ENCODE measurements at regions not wholly inside any gene's neighbourhood (a gene's known extent, or its start where the extent isn't known, plus 50 kb on each side); places are given as distances from the start of the nearest gene placed in this dataset.
A peak's percentile ranks its signal among the peaks of the same experiment; 100 is the strongest.
"Not testable (repeated sequence)": the region's sequence is repeated elsewhere in the genome, so short reads cannot be mapped to it uniquely, and the experiment has no call there.

DNA sequence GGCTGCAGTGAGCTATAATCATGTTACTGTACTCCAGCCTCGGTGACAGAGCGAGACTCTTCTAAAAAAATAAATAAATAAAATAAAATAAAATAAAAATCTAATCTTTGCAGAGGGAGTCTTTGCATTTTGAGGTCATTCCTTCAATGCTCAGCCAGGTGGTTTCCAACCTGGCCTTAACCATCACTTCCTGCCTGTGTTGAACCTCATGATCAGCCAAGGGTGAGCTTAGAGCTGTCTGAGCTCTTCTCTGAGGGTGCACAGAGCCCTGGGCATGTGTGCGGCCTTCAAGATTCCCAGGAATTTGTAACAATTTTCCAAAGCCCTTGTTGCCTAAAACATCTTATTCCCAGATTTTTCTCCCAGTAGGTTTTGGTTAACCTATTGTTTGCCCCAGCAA, 94.3 kb downstream of the KCNJ12 start:
- not testable (repeated sequence) for DNase-seq

DNA sequence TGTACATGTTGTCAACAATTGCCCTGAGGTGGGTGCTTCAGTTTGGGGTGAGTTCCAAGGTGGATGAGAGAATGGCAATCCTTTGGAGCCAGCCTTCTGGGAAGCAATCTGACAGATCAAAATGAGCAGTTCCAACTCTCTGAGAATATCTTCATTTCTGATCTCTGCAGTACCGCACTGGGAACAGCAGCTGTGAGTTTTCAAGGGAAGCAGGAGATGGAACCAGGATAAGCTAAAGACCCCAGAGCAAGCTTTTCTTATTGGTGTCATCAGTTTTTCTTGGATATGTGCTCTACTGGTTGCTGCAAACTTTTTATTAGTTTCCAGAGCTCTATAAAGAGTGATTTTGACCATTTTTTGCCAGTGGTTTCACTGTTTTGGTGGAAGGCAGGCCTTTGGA, 94.7 kb downstream of the KCNJ12 start:
- DNase-seq, result no peak

DNA sequence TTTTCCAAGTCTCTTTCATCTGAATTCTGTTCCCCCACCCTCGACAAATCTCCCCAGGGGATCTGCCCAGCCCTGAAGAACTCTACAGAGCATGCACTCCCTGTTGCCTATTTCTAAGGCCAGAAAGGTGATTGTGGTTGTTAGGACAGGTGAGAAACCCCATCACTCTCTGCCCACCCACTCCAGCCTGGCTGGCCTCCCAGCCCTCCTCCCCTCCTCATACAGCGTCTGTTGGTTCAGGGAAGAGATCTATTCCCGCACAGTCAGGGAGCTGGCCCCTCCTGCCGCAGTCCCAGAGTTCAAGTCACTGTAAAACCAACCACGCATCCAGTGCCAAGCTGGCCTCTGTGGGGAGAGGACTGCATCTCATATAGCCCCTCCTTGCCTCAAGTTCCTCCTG, 98.7 kb downstream of the KCNJ12 start:
- DNase-seq, result no peak

DNA sequence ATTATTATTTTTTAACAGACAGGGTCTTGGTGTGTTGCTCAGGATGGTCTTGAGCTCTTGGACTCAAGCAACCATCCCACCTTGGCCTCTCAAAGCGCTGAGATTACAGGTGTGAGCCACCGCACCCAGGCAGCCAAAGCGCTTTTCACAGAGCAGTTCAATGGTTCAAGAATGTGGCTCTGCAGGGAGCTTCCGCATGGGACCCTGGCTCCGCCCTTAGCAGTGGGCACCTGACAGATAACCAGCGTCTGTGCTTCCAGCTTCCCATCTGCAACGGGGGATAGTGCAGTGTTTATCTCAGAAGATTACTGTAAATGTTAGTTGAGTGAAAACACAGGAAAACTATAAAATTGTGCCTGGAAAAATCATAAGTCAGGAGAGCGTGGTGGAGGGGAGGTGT, 99.4 kb downstream of the KCNJ12 start:
- DNase-seq, result no peak

DNA sequence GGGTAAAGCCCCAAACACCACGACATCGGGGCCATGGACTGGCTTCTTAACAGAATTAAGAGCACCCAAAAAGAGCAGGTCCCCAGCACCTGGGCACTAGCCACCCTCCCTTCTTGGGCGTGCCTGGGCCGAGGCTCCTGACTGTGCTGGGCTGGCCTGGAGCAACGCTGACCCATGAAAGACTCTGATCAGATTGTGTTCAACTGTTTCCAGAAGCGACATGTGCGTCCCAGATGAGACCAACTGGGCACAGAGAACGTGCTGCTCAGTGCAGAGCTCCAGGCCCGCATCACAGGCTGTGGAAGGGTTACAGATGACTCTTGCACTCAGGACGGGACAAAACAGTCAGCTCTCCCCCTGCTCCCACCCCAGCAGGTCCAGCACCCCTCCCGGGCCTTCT, 100.7 kb downstream of the KCNJ12 start:
- no peak for DNase-seq

DNA sequence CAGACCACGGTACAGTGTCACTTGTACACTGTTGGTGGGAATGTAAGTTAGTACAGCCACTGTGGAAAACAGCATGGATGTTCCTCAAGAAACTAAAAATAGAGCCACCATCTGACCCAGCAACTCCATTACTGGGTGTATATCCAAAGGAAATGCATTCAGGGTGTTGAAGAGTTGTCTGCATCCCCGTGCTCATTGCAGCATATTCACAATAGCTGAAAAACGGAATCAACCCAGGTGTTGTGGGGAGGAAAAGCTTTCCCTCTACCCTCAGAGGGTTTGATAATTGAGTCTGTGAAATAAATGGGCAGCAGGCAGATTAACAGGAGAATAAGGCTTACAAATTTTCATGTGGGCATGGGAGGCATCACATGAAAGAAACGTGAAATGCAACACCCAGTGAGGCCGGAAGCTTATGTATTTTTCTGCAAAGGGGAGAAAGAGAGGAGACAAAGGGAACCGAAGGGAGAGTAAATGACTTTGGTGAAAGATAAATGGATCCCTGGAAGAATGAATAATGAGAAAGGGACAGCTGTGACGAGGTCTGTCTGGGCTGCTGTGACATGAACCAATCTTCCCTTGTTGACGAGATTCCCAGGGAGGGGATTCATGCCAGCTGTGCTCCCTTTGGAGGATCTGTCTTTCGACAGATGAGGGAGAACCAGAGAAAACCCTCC, 106.2 kb downstream of the KCNJ12 start:
- DNase-seq, result no peak

DNA sequence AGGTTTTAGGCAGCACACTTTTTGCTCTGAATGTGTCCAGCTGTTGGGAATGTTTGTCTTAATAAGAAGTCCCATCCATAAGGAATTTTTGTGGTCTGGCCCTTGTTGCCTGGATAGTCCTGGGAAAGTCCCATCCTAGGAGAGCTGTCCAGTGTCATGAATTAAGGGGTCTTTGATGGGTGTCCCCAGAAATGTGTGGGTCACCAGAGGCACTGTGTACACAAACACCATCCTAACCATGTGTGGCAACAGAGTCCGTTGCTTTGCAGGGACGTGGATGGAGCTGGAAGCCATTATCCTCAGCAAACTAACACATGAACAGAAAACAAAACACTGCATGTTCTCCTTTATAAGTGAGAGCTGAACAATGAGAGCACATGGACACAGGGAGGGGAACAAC, 111.9 kb downstream of the KCNJ12 start:
- not testable (repeated sequence) for DNase-seq

DNA sequence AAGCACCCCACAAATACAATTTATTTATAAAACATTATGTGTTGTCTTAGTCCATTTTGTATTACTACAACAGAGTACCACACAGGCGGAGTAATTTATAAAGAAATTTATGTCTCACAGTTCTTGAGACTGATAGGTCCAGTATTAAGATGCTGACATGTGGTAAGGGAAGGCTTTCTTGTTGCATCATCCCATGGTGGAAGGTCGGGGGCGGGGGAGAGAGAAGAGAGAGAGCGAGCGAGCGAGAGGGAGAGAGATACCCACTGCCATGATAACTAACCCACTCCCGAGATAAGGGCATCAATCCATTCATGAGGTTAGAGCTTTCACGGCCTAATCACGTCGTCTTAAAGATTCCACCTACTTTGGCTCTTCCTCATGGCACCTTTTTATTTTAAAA, 117.8 kb downstream of the KCNJ12 start:
- DNase-seq, result no peak

DNA sequence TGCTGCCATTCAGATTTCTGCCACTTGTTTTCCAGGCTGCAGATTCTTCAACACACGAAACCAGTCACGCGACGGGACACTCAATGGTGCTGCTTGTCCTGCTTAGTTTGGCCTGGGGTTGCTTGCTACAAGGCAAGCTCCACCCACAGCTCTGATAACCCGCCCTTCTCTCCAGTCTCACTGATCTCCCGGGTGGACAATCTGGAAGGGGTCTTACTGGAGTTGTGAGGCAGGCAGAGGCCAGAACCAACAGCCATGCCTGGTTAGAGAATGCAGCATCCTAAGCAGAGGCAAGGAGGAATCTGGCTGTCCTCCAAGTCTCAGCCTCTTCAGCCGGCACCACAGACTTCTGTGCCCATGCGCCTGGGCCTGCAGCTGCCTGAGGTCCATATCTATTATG, 119.1 kb downstream of the KCNJ12 start:
- DNase-seq, result no peak

DNA sequence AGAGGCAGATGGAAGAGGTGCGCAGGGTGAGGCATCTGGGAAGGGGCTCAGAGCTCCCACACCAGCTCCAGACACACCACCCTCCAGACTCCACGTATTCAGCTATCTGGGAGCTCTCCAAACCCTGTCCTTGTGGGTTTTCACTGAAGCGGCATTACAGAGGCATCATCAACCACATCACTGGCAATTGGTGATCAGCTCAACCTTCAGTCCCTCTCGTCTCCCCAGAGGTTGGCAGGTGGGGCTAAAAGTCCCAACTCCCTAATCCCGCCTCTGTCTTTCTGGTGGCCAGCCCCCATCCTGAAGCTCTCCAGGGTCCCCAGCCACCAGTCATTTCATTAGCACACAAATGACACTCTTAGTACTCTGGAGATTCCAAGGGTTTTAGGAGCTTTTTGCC, 123.9 kb downstream of the KCNJ12 start:
- DNase-seq, result no peak

DNA sequence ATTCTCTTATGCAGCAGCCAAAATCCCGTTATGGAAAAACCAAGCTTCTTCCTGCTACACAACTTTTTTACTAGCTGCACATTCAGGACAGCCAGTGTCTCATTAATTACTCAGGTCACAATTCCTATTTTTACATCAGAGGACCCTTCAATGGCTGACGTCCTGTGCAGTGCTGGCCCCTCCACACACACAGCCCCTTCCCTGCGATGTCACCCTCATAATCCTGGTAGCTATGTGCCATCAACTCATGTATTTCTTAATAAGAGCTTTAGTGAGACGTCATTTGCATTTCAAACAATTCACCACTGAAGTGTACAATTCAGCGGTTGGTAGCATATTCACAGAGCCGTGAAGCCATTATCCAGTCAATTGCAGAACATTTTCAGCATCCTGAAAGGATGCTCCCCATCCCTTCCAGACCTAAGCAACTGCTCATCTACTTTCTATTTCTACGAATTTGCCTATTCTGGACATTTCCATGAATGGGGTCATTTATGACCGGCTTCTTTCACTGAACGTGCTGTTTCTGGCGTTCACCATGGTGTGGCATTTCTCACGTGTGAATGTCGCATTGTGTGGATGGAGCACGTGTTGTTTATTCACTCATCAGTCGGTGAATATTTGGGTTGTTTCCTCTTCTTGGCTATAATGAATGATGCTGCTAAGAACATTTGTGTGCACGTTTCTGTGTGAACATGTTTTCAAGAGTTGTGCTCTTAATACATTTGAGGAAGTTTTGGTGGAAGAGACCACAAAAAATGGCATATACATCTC, 126.0 kb downstream of the KCNJ12 start:
- DNase-seq, result not testable (repeated sequence)

DNA sequence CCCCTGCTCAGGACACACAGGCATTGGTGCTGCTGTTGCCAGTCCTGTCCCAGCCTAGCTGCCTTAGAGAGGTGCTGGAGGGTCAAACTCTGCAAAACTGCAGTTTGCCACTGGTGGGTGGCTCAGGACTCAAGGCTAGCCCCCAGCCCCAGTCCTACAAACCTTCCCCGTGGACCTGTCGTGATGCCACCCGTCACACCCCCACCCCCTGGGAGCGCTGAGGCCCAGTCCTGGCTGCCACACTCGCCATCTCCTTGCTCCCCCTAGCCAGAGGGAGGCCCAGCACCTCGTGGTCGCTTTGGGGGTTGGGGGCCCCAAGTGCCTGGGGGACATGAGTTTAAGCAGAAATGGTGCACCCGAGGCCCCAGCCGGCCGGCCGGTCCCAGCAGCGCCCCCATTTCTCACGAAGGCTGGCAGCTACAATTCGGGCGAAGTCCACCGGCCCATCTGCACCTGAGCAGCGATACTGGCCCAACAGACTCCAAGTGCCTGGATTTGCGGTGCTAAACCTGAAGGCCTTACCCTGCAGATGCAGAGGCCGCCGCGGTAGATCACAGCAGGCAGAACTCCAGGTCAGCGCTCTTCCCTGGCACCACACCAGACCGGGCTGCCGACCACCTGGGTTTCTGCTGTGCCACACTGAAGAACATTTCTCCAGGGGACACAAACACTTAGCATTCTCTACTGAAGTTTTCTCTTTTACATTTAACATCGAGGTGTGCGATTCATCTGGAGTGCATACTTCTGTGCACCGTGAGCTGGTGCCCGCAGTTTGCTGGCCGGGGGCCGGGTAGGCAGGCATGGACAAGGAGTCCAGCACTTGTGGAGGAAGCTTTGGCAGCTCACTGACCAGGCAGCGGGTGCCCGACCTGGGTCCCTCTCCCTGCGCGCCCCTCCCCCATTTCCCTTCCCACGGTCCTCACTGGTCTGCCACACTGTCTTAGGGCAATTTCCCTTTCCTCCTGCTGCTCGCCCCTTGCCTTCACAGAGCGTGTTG, 130.0 kb downstream of the KCNJ12 start:
- DNase-seq, result no peak

DNA sequence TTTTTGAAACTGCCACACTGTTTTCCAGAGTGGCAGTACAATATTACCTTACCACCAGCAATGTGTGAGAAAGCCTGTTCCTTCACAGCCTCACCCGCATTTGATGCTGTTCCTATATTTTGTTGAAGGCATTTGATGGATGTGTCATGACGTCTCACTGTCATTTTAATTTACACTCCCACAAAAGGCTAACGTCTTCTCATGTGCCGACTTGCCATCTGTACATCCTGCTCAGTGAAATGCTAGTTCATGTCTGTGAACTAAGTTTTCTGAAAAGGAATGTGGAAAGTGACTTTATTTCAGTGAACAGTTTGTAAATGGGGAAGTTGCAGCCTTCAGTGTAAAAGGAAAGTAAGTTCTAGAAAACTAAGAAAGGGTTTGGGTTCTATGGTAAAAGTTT, 131.6 kb downstream of the KCNJ12 start:
- DNase-seq, result not testable (repeated sequence)

DNA sequence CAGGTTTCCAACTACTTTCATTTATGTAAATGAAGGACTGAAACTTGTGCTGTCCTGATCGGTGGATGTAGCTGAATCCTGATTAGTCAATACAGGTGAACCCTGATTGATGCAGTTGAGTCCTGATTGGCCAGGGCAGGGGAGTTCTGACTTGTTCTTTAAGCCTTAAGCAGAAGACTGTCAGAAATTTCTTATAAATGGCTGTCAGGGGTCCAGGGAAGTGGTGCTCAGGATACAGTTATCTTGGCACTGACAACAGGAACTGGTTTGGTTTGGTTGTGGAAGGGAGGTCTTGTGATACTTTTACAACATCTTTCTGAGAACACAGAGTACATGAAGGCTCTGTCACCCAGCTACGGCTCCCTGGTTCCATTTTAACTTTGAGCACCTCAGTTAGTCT, 132.1 kb downstream of the KCNJ12 start:
- peak in 1 of 3 donors; percentile 15 for DNase-seq

DNA sequence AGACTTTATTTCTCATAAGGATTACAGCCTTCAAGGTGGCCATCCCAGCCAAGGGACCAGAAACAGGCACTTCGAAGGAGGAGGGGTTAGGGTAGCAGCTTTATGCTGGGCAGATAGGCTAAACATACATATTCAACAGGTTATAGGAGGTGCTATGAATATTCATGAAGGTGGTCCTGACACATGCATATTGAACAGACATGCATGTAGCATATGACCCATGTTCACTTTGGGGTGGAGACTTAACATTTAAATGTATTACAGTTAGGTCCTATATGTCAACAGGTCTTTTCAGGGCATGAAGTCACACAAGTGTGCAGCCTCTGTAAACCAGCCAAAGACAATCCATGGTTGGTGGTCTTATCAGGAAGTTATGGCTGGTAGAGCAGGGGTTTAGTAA, 133.2 kb downstream of the KCNJ12 start:
- DNase-seq, result not testable (repeated sequence)

DNA sequence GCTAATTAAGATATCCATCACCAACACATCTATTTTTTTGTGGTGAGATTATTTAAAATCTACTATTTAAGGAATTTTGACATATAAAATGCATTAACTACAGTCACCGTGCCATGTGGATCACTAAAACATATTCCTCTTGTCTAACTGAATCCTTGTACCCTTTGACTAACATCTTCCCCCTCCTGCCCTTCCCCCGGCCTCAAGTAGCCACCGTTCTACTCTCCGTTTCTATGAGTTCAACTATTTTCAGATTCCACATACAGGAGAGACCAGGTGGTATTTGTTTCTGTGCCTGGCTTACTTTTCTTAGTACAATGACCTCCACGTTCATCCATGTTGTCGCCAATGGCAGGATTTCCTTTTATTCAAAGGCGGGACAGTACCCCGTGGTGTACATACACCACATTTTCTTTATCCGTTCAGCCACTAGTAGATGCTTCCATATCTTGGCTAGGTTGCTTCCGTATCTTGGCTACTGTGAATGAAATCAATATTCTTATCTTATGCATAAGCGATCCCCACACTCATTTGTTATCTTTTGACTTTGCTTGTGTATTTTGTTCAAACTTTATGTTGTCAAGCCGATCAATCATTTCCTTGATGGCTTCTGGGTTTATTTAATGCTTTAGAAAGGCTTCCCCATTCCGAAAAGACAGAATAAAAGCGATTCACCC, 134.7 kb downstream of the KCNJ12 start:
- peak in 1 of 3 donors; percentile 17 for DNase-seq

DNA sequence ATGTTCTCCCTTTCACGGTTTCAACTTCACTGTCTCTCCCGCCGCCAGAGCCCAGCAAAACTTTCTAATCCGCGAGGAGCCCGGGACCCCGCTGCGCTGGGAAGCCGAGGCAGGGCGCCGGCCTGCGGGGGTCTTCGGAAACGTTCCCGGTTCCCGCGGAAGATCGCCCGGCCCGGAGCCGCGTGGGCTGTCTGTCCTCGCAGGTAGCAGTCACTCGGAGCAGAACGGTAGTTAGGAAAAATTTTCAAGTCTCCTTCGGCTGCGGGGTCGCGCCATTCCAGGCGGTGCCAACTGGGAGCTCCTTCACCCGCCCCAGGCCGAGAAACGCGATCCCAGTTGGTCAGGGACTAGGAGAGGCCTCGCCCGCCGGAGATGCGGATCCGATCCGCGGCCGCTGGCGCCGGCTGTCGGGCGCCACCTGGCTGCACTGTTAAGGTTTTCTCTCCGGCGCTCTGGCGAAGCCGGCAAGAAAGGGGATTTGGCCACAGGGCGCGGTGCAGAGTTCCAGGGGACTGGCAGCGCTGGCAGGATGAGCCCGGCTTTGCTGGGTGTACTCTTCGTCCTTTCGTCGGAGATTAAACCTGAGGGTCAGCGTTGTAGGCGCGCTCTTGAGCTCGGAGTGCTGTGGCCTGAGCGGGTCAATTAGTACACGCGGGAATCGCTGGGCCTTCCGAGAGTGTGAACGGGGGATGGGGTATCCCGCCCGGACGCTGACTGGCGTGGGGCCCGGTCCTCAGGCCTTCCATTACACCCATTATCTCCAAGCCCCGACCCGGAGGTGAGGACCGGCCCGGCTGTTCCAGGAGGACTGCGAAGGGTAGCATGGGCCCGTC, 135.4 kb downstream of the KCNJ12 start:
- DNase-seq, result peak; percentile 80 to 90 (median 87)

DNA sequence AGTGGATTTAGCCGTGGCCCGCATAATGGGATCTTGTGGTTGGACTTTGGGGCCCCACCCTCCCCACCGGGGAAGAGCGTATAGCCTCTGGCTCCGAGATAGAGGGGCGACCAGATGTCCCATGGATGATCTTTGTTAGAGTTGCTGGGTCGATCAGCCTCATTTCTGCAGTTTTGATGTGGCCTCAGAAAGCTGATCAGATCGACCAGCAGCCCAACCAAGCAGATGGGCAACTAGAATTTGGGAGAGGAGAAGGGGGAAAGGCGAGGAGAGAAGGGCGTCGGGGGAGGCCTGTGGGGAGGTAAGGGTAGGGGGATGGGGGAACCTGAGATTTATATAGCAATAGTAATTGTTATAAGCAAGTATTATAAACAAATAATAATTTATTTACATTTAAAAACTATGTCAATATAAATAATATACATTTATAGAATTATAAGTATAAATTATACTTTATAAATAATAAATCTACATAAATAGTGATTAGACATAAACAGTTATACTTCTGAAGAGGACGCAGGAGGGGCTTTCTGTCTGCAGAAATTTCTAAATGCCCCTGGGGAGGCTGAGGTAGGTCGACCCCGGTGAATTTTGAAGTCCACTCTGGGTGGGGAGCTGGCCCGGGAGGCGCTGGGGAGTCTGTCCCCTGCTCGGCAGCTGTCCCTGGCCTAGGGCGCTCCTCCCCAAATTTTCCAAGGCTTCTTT, 136.3 kb downstream of the KCNJ12 start:
- DNase-seq, result no peak

DNA sequence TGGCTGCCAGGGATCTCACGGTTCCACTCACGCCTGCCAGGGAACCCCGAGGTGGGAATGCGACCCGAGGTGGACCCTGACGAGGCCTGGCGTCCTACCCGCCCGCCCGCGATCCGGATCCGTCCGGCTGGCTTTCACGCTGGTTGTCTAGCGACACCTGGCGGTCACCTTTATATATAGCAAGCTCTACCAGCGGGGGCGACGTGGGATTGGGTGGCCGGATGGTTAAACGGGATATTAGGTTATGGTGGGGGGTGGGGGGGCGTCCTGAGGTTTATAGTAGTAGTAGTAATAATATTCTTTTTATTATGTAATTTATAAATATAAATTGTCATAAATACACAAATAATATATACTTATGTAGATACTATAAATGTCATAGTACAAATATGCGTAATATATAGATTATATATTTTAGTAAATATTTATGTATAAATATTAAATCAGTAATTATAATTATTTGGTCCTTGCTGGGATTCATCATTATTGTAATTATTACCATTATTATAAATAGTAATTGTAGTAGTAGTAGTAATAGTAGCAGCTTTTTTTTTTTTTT, 136.9 kb downstream of the KCNJ12 start:
- peak; percentile 87 to 92 (median 91) for DNase-seq

DNA sequence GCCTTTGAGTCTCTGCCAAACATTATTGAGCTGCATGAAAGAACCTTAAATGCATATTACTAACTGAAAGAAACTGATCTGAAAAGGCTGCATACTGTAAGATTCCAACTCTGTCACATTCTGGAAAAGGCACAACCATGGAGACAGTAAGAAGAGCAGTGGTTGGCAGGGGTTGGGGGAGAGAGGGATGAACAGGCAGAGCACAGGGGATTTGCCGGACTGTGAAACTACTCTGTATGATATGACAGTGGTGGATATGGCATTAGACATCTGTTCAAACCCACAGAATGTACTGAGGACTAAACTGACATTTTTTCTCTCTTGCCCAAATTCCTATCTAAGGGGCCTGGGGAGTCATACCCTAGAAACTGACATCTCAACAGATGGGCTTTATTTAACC, 138.4 kb downstream of the KCNJ12 start:
- DNase-seq, result not testable (repeated sequence)
